ENCODE measurements at regions not wholly inside any gene's neighbourhood (a gene's known extent, or its start where the extent isn't known, plus 50 kb on each side); places are given as distances from the start of the nearest gene placed in this dataset.

DNA sequence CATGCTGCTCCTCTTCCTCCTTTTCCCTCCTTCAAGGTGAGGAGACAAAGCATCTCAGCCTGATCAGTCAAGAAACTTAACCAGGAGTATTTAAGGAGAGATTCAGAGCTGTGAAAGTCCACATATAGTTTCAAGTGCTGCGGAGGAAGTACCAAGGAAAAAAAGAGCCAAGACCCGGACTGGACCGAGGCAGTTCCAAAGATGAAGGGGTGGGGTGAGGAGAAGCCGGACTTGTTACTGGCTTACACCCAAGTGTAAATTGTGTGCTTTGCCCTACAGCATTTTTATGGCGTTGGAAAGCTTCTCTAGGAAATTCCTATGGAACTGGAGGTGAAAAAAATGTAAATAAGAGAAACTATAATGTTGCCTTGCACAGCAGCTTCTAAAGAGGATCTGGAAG, 263.1 kb downstream of the GRIN2B start:
- no peak for ATAC-seq
- no TSS peak for BruUV-seq (replicated peaks)
- POLR2A ChIA-PET: no interaction called here

GRCh38 chr12:13716119-13716518, 265.3 kb downstream of the GRIN2B start:
- ChIA-PET CTCF (no interaction called here), POLR2A (no interaction called here)
- Histone ChIP-seq H3K27ac (ENCODE audit: low read length) (no peak overlapping the region), H3K9me3 (ENCODE audit: control insufficient read depth, insufficient read depth, low read depth, low read length) (no peaks in the 10 kb centered on the region), H3K4me1 (ENCODE audit: control insufficient read depth, insufficient read depth, low read length) (no peaks in the 10 kb centered on the region), H3K4me3 (ENCODE audit: low read depth in 2 of 2, low read length in 2 of 2) (no peak overlapping the region), H3K36me3 (ENCODE audit: control insufficient read depth, insufficient read depth, low read length) (no peaks in the 10 kb centered on the region), H3K27me3 (ENCODE audit: control insufficient read depth, insufficient read depth, low read length) (no peaks in the 10 kb centered on the region)
- intact Hi-C loops (cut with micrococcal nuclease; ENCODE audit: unreplicated experiment): no loop called here
- no peak for ATAC-seq
- no peak for TF ChIP-seq POLR2AphosphoS5 (IDR thresholded peaks at IDR 0.05; ENCODE audit: low read depth, low read length)
- TF ChIP-seq REST (IDR thresholded peaks at IDR 0.05; ENCODE audit: insufficient read depth in 1 of 2, low read depth in 2 of 2, low read length in 1 of 2): no peak
- TF ChIP-seq, protein P1, sequence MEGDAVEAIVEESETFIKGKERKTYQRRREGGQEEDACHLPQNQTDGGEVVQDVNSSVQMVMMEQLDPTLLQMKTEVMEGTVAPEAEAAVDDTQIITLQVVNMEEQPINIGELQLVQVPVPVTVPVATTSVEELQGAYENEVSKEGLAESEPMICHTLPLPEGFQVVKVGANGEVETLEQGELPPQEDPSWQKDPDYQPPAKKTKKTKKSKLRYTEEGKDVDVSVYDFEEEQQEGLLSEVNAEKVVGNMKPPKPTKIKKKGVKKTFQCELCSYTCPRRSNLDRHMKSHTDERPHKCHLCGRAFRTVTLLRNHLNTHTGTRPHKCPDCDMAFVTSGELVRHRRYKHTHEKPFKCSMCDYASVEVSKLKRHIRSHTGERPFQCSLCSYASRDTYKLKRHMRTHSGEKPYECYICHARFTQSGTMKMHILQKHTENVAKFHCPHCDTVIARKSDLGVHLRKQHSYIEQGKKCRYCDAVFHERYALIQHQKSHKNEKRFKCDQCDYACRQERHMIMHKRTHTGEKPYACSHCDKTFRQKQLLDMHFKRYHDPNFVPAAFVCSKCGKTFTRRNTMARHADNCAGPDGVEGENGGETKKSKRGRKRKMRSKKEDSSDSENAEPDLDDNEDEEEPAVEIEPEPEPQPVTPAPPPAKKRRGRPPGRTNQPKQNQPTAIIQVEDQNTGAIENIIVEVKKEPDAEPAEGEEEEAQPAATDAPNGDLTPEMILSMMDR (IDR thresholded peaks at IDR 0.05): no peak
- TF ChIP-seq SIN3A (IDR thresholded peaks at IDR 0.05; ENCODE audit: borderline replicate concordance, insufficient read depth, low read depth, low read length): no peak
- TF ChIP-seq TCF7L2 (IDR thresholded peaks at IDR 0.05; ENCODE audit: low read depth, low read length): no peak
- no peak for DNase-seq (ENCODE audit: low read depth, low spot score)
- BruUV-seq (replicated peaks): no TSS peak
- in situ Hi-C loops (cut with HindIII; ENCODE audit: low pct_unique_long_range_greater_than_20kb, low sequenced_read_pairs): no loop called here

More for the DNA sequence above, 263.1 kb downstream of the GRIN2B start:
- CTCF ChIA-PET: no interaction called here
- intact Hi-C loops (cut with micrococcal nuclease; ENCODE audit: unreplicated experiment) (no loop called here), in situ Hi-C loops (cut with HindIII; ENCODE audit: low pct_unique_long_range_greater_than_20kb, low sequenced_read_pairs) (no loop called here)
- DNase-seq (ENCODE audit: low read depth, low spot score): no peak
- no peaks in the 10 kb centered on the region for H3K36me3 ChIP-seq (ENCODE audit: control insufficient read depth, insufficient read depth, low read length)
- H3K27me3 ChIP-seq (ENCODE audit: control insufficient read depth, insufficient read depth, low read length): no peaks in the 10 kb centered on the region
- no peak for TF ChIP-seq SIN3A (IDR thresholded peaks at IDR 0.05; ENCODE audit: borderline replicate concordance, insufficient read depth, low read depth, low read length)
- TF ChIP-seq REST (IDR thresholded peaks at IDR 0.05; ENCODE audit: insufficient read depth in 1 of 2, low read depth in 2 of 2, low read length in 1 of 2): no peak
- no peak for TF ChIP-seq POLR2AphosphoS5 (IDR thresholded peaks at IDR 0.05; ENCODE audit: low read depth, low read length)
- no peak for TF ChIP-seq TCF7L2 (IDR thresholded peaks at IDR 0.05; ENCODE audit: low read depth, low read length)
- TF ChIP-seq, protein P1 (IDR thresholded peaks at IDR 0.05): no peak
- H3K4me1 ChIP-seq (ENCODE audit: control insufficient read depth, insufficient read depth, low read length): no peaks in the 10 kb centered on the region
- H3K9me3 ChIP-seq (ENCODE audit: control insufficient read depth, insufficient read depth, low read depth, low read length): no peaks in the 10 kb centered on the region
- no peak overlapping the region for H3K27ac ChIP-seq (ENCODE audit: low read length)
- H3K4me3 ChIP-seq (ENCODE audit: low read depth in 2 of 2, low read length in 2 of 2): no peak overlapping the region

Data from Panc1 (cell line).